ENCODE measurements at regions not wholly inside any gene's neighbourhood (a gene's known extent, or its start where the extent isn't known, plus 50 kb on each side); places are given as distances from the start of the nearest gene placed in this dataset.
"Not testable (repeated sequence)": the region's sequence is repeated elsewhere in the genome, so short reads cannot be mapped to it uniquely, and the experiment has no call there.

DNA sequence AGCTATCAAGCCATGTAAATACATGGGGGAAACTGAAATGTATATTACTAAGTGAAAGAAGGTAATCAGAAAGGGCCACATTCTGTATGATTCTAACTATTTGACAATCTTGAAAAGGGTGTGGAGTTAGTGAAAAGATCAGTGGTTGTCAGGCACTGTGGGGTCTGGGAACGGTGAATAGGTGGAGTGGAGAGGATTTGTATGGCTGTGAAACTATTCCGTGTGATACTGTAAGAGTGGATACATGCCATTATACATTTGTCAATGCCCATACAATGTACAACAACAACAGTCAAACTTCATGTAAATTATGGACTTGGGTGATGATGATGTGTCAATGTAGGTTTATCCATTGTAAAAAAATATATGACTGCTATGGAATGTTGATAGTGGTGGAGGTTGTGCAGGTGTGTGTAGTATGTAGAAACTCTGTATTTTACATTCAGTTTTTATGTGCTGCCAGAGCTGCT lies 1116.2 kb downstream of the SUCLG1 start:
- DNase-seq = no peak

DNA sequence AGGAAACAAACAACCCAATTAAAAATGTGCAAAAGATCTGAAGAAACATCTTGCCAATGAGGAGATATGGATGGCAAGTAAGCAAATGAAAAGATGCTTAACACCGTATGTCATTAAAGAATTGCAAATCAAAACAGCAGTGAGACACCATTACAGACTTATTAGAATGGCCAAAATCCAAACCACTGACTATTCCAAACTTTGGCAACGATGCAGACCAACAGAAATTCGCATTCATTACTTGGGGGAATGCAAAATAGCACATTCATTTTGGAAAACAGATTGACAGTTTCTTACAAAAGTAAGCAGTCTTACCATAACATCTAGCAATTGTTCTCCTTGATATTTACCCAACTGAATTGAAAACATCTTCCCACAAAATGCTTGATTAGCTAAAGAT lies 1118.7 kb downstream of the SUCLG1 start:
- no peak for DNase-seq

DNA sequence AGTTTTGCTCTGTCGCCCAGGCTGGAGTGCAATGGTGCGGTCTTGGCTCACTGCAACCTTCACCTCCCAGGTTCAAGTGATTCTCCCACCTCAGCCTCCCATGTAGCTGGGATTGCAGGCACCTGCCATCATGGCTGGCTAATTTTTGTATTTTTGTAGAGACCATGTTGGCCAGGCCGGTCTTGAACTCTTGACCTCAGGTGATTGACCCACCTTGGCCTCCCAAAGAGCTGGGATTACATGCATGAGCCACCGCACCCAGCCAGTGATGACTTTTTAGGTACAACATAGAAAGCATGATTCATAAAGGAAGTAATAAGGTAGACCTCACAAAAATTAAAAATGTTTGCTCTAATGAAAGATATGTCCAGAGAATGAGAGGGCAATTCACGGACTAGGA lies 1119.1 kb downstream of the SUCLG1 start:
- not testable (repeated sequence) for DNase-seq

DNA sequence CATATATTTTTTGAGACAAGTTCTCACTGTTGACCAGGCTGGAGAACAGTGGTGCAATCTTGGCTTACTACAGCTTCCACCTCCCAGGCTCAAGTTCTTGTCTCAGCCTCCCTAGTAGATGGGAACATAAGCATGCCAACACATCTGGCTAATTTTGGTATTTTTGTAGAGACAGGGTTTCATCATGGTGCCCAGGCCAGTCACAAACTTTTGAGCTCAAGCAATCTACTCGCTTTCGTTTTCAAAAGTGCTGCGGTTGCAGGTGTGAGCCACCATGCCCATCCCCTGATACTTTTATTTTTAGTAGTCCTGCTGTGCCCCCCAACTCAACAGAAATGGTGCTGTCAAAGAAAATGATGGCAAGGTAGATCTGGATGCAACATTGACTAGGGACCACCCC lies 1127.3 kb downstream of the SUCLG1 start:
- DNase-seq = no peak

DNA sequence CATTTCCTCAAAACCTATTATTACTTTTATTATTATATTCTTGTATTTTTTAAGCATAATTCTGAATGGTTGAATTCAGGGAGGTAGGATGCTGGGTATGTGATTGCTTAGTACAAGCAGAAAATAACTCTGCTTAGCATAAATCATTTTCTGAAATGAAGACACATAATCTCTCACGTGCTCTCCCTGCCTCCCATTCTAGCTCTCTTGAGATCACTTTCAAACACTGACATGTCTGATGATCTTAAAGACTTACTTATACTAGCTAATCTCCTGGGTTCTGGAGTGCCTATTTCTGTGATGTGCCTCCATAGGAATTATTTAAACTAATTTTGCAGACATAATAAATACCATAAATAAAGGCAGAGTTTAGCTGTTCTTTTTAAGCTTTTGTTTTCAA lies 1136.0 kb downstream of the SUCLG1 start:
- DNase-seq = no peak

DNA sequence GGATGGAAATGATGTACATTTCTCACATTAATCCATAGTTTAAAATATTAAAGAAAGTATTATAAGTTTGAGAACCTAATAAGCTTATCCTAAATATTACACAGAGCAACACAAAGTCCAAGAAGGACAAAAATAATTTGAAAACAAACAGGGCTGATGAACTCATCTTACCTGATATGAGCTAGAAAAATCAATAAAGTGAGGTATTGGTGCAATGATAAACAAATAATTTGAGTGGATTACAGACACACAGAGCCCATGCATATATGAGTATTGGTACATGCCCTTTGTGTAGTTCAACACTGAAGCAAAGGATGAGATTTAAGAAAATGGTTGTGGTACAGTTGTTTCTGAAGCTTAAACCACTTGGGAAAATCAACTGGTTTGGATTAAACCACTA lies 1139.0 kb downstream of the SUCLG1 start:
- no peak for DNase-seq

DNA sequence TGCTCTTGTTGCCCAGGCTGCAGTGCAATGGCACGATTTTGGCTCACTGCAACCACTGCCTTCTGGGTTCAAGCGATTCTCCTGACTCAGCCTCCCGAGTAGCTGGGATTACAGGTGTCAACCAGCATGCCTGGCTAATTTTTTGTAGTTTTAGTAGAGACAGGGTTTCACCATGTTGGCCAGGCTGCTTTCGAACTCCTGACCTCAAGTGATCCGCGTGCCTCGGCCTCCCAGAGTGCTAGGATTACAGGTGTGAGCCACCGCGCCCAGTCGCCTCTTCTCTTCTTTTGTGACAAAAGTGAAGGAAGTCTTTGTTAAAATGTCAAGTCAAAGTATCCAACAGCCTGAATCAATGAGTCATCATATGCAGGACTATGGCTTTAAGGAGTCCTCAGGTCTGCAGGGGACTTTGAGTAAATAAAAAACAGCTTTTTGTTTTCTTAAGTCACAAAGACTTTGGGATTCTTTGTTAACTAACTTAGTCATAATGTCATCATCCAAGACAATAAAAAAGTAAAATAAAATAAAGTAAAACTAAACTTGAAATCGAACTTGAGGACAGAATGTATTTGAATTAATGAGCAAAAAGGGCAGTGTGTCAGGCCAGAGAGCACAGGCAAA lies 1153.2 kb downstream of the SUCLG1 start:
- DNase-seq = no peak

DNA sequence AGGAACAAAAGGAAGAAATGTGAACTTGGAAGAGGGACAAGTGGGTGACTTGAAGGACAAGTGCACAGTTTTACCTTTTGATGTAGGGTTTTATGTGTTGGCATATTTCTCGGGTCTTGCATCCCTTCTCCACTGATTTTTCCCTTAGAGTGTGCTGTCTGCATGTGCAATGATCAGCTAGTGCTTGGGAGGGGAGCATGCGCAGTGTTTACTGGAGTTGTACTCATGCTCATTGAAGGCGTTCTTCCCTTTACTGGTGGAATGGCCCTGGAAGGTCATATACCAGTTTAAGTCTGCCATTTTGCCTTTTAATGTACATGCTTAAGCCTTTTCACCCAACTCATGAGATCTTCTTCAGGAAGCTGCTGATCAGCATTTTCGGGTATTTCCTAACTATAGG lies 1168.0 kb downstream of the SUCLG1 start:
- DNase-seq = no peak

DNA sequence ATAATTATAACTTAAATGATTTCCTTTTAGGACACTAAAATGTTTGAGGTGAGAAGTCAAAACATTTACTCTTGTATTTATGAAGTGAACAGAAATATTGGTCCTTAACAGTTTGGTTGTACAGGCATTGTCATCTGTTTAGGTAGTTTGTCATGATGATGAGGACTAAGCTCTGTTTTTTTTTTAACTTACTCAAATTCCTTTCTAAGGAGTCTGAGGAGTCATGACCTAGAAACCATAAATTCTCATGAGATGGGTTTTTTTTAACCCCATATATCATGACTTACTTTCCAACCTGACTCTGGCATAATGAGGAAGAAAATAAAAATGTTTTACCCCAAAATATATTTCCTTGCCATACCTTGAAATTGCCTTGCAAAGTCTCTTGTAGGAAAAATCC lies 1176.2 kb downstream of the SUCLG1 start:
- DNase-seq = no peak

DNA sequence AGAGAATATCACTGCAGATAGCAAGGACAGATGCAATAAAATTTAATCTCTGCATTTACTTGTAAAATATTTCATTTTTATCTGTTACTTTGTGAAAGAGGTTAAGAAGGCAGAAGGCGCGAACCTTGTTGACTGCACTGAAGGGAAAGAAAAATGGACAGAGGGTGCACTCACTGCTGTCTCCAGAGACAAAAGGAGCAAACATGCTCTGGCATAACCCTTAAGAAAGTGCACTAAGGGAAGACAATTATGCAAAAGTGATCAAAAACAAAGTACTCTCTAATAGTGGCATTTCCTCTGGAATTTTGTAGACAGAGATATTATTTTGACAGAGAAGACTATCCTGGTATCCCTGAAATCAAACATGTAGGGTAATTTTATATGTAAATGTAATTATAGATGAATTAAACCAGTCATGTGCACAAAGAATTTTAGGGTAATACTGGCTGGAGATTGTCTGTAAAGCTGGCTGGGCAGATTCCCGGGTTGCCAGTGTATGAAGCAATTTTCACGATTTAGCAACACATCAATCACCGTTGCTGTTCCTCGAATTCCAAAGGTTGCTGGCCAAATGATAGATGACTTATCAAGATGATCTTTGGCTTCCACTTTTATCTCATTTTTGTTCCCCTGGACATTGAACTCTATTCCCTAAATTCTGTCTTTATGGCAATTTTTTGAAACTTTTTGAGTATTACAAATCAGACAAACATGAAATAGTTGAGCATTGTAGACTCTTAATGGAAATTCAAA lies 1176.9 kb downstream of the SUCLG1 start:
- DNase-seq = no peak

DNA sequence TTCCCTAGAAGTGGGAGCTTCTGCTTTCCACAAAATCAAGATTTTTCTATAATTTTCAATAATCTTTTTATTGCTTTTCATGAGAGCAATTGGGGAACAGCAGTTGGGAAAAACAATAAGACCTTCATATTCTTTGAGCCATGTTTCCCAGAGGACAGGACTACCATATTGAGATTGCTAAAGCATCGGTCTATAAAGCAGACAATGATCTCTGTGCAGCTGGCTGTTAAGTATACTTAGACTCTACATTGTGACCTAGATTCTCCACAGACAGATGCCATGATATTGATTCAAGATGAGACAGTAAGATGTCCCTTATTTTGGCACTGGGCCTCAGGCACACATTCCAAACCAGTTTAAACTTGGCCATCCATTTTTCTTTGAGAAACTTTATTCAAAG lies 1178.7 kb downstream of the SUCLG1 start:
- DNase-seq = no peak

DNA sequence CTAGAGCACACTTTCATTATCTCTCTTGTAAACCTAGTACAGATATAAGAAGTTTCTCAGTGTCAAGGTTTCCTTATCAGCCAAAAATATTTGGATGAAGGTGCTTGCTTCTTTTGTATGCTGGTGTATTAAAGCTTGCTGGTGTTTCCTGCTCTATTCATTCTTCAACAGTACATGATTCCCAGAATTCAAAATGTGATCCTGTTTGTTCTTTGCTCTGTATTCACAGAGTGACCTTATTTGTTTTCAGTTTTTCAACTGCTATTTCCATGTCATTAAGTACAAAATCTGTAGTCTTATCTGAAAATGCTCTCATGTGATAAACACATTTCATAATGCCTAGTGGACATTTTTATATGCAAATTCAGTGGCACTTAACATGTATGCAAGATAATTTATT lies 1185.8 kb downstream of the SUCLG1 start:
- DNase-seq = no peak

DNA sequence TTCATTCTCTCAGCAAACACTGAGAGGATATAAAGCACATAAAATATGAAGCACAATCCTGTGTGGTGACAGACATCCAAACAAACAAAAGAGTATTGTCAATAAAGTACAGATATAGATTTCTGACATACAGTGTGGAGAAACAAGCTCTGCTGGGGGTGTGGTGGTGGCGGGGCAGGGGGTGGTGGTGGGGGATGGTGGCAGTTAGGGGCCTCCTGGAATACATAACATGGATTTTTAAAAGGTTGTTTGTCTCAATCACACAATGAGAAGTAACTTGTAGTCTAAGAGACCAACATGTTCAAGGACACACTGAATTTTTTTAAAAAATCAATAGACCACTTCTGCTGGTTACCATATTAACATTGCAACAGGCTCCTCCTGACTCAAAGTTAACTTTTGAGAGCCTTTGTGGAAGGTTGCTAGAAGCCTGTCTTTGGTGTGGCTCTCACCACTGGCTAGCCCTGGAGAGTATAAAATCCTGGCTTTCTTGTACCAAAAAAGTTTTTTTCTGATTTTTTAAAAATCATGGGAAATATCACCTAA lies 1197.4 kb downstream of the SUCLG1 start:
- DNase-seq = no peak

DNA sequence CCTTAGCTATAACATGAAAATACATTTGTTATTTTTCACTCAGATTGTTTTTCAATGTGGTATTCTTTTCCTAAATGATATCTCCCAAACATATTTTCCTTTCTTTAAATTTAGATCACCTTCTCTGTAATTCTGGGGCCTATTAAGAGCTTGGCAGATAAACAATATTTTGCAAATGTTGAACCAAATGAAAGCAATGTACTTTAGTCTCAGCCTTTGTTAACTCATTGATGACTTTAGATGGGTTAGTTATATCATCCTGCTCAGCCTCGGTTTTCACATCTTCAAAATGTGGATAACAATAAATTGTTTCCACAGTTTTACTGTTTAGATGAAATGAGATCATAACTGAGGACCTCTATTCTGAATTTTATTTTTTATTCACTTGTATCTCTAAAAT lies 1205.2 kb downstream of the SUCLG1 start:
- no peak for DNase-seq

DNA sequence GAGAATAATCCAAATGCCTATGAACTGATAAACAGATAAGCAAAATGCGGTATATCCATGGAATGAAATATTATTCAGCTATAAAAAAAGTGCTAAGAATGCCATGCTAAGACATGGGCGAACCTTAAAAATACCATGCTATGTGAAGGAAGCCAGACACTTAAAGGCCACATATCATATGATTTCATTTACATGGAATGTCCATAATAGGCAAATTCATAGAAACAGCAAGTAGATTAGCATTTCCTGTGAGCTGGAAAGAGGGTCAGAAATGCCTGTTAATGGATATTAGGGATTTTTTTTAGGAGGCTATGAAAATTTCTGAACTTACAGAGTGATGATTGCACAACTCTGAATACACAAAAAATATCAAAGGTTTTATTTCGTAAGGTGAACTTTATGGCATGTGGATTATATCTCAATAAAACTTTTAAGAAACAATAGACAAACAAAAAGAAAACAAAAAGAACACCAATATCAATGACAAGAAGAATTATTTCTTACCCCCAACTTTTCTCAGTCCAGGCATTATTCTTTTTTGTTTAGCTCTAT lies 1207.7 kb downstream of the SUCLG1 start:
- no peak for DNase-seq

DNA sequence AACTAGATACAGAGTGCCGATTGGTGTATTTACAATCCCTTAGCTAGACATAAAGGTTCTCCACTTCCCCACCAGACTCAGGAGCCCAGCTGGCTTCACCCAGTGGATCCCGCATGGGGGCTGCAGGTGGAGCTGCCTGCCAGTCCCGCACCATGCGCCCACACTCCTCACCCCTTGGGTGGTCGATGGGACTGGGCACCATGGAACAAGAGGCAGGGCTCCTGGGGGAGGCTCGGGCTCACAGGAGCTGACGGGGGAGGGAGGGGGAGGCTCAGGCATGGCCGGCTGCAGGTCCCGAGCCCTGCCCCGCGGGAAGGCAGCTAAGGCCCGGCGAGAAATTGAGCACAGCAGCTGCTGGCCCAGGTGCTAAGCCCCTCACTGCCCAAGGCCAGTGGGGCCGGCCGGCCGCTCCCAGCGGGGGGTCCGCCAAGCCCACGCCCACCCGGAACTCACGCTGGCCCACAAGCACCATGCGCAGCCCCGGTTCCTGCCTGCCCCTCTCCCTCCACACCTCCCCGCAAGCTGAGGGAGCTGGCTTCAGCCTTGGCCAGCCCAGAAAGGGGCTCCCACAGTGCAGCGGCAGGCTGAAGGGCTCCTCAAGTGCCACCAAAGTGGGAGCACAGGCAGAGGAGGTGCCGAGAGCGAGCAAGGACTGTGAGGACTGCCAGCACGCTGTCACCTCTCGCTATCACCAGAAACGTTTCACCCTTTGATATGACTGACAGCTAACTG lies 1213.1 kb downstream of the SUCLG1 start:
- not testable (repeated sequence) for DNase-seq

DNA sequence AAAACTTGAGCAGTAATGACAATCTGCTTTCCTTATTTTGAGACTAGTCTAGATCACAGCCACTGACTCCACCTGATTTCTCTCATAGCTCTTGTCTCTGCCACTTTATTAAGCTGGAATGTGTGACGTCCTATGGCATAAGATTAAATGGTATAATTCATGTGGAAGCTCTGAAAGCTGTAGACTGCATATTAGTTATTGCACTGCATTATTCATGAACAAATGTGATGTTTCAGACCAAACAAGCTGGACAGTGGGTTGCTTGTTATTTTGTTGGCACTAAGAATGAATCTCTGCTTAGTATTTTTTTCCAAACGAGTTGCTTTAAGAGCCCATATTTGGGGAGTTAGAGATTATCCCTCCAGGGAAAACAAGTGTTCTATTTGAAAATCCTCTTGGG lies 1218.5 kb downstream of the SUCLG1 start:
- no peak for DNase-seq

DNA sequence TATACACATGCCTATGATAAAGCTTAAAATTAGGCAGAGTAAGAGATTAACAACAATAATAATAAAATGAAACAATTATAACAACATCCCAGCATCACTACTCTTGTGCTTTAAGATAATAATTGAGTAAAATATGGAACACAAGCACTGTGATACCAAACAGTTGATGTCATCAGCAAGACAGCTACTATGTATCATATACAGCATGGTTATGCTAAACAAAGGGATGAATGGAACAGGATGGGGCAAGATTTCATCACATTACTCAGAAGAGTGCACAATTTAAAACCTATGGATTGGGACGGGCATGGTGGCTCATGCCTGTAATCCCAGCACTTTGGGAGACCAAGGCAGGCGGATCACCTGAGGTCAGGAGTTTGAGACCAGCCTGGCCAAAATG lies 1221.0 kb downstream of the SUCLG1 start:
- DNase-seq = no peak

DNA sequence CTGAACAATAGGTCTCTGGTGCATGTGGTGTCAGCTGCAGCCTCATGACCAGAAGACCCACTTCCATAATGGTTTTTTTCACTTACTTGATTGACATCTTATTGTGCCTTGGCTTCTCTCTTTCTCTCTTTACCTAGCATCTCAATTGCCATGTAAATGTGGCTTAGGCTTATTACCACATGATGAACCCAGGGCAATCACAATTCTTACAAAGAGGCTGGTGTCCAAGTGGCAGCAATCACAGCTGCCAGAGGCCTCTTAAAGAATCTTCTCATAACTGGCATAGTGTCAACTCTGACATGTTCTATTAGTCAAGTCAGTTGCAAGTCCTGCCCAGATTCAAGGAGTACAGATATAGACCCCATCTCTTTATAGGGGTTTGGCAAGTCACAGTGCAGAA lies 1224.8 kb downstream of the SUCLG1 start:
- DNase-seq = no peak

DNA sequence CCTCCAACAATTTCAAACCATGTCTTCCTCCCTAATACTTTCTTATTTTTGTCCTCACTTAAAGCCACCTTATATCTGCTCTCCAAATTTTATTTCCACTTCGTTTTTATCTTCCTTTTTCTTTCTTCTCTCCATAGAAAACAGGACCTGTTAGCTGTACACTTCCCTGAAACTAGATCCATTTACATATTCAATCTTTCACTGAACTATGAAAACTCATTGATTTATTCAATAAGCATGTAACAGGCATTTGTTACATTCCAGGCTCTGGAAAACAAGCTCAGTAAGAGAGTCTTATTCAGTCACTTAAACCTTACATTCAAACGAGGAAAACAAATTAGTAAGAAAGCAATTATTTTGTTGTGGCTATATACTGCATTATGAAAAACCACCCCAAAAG lies 1225.3 kb downstream of the SUCLG1 start:
- no peak for DNase-seq

DNA sequence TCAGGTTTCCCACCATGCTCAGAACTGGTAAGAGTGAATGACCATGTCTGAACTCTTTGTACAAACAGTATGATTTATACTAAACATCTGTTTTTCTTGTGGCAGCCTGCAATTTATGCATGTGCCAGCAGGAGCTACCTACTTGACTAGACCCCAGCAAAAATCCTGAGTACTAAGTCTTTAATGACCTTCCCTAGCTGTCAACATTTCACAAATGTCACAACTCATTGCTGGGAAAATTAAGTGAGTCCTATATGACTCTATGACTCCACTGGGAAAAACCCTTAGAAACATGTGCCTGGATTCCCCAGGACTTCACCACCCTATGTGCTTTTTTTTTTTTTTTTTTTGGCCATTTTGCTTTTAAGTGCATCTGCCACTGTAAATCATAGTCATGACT lies 1225.8 kb downstream of the SUCLG1 start:
- peak in 1 of 2 donors; percentile 3 for DNase-seq

DNA sequence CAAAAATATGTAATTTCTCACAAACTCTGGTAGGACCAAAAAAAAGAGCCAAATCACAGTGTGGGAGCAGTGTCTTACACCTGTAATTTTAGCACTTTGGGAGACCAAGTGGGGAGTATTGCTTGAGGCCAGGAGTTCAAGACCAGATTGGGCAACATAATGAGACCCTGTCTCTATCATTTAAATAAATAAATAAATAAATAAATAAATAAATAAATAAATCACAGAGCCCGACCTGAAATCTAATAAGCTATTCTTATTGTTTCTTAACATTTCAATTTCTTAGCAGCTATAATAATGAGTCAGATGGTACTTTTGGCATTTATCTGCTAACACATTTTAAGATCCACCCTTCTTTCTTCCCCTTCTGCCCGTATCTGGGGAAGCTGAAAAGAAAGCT lies 1229.6 kb downstream of the SUCLG1 start:
- DNase-seq = no peak

DNA sequence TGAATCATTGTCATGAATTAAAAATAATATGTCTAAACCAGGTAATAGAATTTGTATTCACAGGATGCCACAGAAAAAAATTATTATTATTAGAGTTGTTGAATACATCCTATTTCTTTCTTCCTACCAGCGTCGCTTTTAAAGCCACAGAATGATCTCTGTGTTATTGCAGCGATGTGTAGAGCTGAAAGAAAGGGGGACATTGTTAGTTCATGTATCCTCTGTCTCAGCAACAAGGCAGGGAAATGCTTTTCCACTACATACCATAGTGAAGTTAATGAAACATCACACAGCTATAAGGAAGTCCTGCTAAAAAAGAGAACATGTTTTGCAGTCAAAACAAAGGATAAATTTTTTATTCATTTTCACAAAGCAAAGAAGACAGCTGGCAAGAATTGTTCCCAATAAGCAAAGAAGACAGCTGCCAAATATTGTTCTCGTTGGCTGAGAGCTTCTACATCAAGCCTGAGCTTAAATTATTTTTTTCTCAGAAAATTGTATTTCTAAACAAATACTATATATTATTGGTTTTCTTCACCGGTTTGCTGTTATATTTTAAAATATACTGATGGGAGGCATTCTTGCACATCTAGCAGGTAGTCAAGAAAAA lies 1234.4 kb downstream of the SUCLG1 start:
- no peak for DNase-seq
